Mucosa of stomach (tissue), 1 donor: ENCODE measurements at regions not wholly inside any gene's neighbourhood (a gene's known extent, or its start where the extent isn't known, plus 50 kb on each side); places are given as distances from the start of the nearest gene placed in this dataset.

ENCODE experiments used
- H3K27me3 ChIP-seq: one replicate; pipeline ENCODE4 v1.7.0; 2013; ENCODE audit warnings: mild to moderate bottlenecking, low read length; ENCODE audit not compliant: control insufficient read depth, insufficient read depth
- H3K36me3 ChIP-seq: one replicate; pipeline ENCODE4 v1.7.0; 2013; ENCODE audit warnings: low read length; ENCODE audit not compliant: control insufficient read depth, insufficient read depth
- H3K4me1 ChIP-seq: one replicate; pipeline ENCODE4 v1.7.0; 2013; ENCODE audit warnings: mild to moderate bottlenecking, low read length; ENCODE audit not compliant: control insufficient read depth, insufficient read depth
- H3K4me3 ChIP-seq: one replicate; pipeline ENCODE4 v1.7.0; 2013; ENCODE audit warnings: low read length
- H3K9ac ChIP-seq: one replicate; pipeline ENCODE4 v1.7.0; 2013; ENCODE audit warnings: mild to moderate bottlenecking, low read length, moderate library complexity
- H3K9me3 ChIP-seq: one replicate; pipeline ENCODE4 v1.7.0; 2013; ENCODE audit warnings: mild to moderate bottlenecking, low read length, moderate library complexity; ENCODE audit not compliant: control insufficient read depth
- donor health status: Pancreatic carcinoma.

DNA sequence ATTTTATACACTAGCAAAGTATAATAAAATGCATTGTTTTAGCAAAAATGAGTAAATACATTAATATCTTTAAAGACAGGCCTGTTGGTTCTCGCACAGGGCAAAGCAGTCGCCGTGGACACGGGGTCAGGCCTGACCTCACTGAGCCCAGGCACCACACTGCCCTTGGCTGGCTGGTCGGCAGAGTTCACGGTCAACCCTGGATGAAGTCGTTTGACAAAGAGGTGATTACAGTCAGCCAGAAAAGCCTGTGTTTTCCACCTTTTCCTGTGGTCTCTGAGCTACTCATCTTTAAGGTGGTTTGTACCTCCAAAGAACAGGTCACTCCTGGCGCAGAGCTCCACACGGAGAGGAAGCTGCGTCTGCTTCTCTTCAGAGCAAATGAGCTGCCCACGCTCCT lies 191.5 kb downstream of the DLL1 start:
- Histone ChIP-seq H3K9me3 (no peaks in the 10 kb centered on the region), H3K36me3 (no peaks in the 10 kb centered on the region), H3K27me3 (no peaks in the 10 kb centered on the region), H3K9ac (no peak overlapping the region), H3K4me1 (no peaks in the 10 kb centered on the region), H3K4me3 (no peak overlapping the region)

GRCh38 chr6:170098428-170099170 lies 192.3 kb downstream of the DLL1 start:
- H3K4me3 ChIP-seq: no peak overlapping the region
- H3K4me1 ChIP-seq: no peaks in the 10 kb centered on the region
- H3K9ac ChIP-seq: no peak overlapping the region
- no peaks in the 10 kb centered on the region for H3K36me3 ChIP-seq
- H3K9me3 ChIP-seq: no peaks in the 10 kb centered on the region
- no peaks in the 10 kb centered on the region for H3K27me3 ChIP-seq

GRCh38 chr6:170097505-170098427 lies 193.1 kb downstream of the DLL1 start:
- Histone ChIP-seq H3K9ac (no peak overlapping the region), H3K9me3 (no peaks in the 10 kb centered on the region), H3K4me1 (no peaks in the 10 kb centered on the region), H3K4me3 (no peak overlapping the region), H3K27me3 (no peaks in the 10 kb centered on the region), H3K36me3 (no peaks in the 10 kb centered on the region)

GRCh38 chr6:170096803-170097504 lies 193.9 kb downstream of the DLL1 start:
- H3K4me3 ChIP-seq: no peak overlapping the region
- no peaks in the 10 kb centered on the region for H3K9me3 ChIP-seq
- H3K36me3 ChIP-seq: no peaks in the 10 kb centered on the region
- no peaks in the 10 kb centered on the region for H3K4me1 ChIP-seq
- H3K9ac ChIP-seq: no peak overlapping the region
- no peaks in the 10 kb centered on the region for H3K27me3 ChIP-seq

DNA sequence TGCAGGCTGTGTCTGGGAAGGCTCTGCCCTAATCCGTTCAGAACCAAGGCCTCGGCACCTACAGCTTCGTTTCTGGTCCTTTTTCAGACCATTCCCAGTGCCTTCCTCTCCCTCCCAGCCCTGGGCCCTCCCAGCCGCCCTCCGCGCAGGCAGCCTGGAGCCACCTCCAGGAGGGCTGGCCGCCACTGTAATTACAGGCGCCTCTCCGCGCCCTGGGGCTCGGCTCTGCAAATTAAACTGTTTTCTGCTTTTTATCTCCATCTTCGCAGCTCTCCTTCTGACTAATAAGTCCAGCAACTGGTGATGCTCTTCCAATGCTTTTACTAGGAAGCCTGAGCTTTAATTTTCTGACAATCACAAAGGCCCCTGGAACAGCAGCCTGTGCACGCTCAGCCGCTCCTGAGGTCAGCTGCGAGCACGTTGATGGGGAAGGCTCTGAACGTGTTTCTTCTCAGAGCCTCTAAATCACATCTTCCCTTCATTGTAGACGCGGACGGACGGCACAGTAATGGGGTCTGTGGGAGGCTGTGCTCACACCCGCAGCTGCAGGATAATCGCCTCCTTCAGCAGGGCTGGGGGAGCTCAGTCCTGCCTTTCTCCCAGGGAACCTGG lies 194.6 kb downstream of the DLL1 start:
- Histone ChIP-seq H3K9me3 (no peaks in the 10 kb centered on the region), H3K4me3 (no peak overlapping the region), H3K36me3 (no peaks in the 10 kb centered on the region), H3K27me3 (no peaks in the 10 kb centered on the region), H3K4me1 (no peaks in the 10 kb centered on the region), H3K9ac (no peak overlapping the region)

DNA sequence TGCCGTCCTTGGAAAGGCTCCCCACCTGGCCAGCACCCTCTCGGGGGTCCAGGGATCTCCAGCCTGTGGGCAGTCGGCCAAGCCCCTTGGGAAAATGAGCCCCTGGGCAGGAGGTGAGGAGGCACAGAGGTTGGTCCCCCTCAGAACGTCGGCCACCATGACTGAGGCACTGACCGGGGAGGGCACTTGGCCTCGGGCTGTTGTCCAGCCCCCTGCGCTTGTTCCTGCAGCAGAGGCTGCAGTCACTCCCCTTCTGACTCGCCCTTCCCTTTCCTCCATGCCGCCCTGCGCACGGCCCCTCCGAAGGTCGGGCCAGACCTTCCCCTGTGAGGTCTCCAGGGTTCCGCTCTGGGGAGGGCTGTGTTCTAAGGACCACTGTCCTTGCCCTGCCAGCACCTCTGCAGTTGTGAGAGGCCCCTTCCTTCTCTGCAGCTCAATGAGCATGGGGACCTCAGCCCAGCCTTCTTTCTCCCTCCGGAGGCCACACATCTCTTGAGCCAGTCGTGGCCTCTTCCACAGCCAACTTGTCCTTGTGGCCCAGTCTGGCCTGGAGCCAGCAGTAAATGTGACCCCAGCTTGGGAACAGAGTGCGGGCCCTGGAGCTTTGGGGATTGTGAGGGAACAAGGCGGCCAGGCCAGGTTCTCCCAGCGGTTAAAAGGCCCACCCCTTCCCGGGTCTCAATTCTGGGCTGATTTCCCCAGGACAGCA lies 195.5 kb downstream of the DLL1 start:
- H3K4me1 ChIP-seq: no peaks in the 10 kb centered on the region
- H3K9me3 ChIP-seq: no peaks in the 10 kb centered on the region
- no peaks in the 10 kb centered on the region for H3K36me3 ChIP-seq
- H3K9ac ChIP-seq: no peak overlapping the region
- H3K4me3 ChIP-seq: no peak overlapping the region
- no peaks in the 10 kb centered on the region for H3K27me3 ChIP-seq

DNA sequence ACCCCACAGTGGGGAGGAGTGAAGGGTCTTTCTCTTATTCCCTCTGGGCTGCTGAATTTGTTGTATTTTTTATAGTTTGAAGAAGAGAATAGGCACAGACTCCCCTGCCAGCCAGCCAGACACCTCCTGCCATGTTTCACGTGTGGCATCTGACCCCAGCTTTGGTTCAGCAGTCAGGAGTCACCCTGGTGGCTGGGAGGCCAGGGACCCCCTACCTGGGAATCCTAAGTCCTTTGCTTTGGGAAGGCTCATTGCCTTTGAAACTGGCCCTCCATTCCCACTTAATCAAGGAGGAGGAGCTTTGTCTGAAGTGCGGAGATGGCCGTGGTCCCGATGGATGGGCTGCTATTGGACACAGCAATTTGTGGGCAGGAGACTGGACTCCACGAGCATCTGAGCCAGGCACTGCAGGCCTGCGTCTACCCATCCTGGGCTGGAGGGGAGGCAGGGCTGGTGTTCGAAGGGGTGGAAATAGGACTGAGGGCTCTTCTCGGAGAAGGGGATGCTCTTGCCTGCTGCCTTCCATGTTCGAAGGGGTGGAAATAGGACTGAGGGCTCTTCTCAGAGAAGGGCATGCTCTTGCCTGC lies 196.1 kb downstream of the DLL1 start:
- Histone ChIP-seq H3K4me1 (no peaks in the 10 kb centered on the region), H3K9me3 (no peaks in the 10 kb centered on the region), H3K36me3 (no peaks in the 10 kb centered on the region), H3K9ac (no peak overlapping the region), H3K4me3 (no peak overlapping the region), H3K27me3 (no peaks in the 10 kb centered on the region)

GRCh38 chr6:170093658-170094596 lies 197.0 kb downstream of the DLL1 start:
- no peak overlapping the region for H3K9ac ChIP-seq
- H3K4me1 ChIP-seq: no peaks in the 10 kb centered on the region
- no peaks in the 10 kb centered on the region for H3K27me3 ChIP-seq
- H3K36me3 ChIP-seq: no peaks in the 10 kb centered on the region
- H3K4me3 ChIP-seq: no peak overlapping the region
- H3K9me3 ChIP-seq: no peaks in the 10 kb centered on the region

DNA sequence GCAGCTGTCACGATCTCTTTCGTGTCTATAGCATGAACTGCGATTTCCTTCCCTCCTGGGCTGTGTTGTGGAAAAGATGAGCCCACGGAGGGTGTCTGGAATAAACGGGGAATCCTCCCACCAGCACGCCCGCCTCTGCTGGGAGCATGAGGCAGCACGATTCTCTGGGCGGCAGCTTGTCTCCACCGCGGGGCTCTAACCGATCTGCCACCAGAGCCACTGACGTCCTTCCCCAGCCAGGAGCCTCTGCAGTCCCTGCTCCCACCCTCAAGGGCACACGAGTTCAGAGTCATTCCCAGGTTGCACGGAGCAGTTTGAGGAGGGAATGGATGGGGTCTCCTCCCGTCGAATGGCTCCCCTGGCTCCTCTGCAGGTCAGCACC lies 197.6 kb downstream of the DLL1 start:
- Histone ChIP-seq H3K4me3 (no peak overlapping the region), H3K27me3 (no peaks in the 10 kb centered on the region)

GRCh38 chr6:170092826-170093225 lies 198.1 kb downstream of the DLL1 start:
- Histone ChIP-seq H3K36me3 (no peaks in the 10 kb centered on the region), H3K4me1 (no peaks in the 10 kb centered on the region), H3K4me3 (no peak overlapping the region), H3K9ac (no peak overlapping the region), H3K27me3 (no peaks in the 10 kb centered on the region), H3K9me3 (no peaks in the 10 kb centered on the region)

More for the DNA sequence above, 197.6 kb downstream of the DLL1 start:
- no peak overlapping the region for H3K9ac ChIP-seq
- H3K4me1 ChIP-seq: no peaks in the 10 kb centered on the region
- H3K36me3 ChIP-seq: no peaks in the 10 kb centered on the region
- H3K9me3 ChIP-seq: no peaks in the 10 kb centered on the region
